ENCODE measurements at regions not wholly inside any gene's neighbourhood (a gene's known extent, or its start where the extent isn't known, plus 50 kb on each side); places are given as distances from the start of the nearest gene placed in this dataset.

- TF ChIP-seq CTCF (IDR thresholded peaks at IDR 0.05; ENCODE audit: insufficient read depth, low read length) (no peak), REST (IDR thresholded peaks at IDR 0.05; ENCODE audit: insufficient replicate concordance, low read depth) (no peak), GABPA (IDR thresholded peaks at IDR 0.05; ENCODE audit: low read depth) (no peak), SPI1 (IDR thresholded peaks at IDR 0.05; ENCODE audit: borderline replicate concordance, low read depth) (no peak), POLR2AphosphoS5 (IDR thresholded peaks at IDR 0.05; ENCODE audit: low read depth) (no peak)
Observed at GRCh38 chr15:29969562-29970401, 113.0 kb upstream of the GOLGA8J start.
